GM19238 (cell line): ENCODE measurements at regions not wholly inside any gene's neighbourhood (a gene's known extent, or its start where the extent isn't known, plus 50 kb on each side); places are given as distances from the start of the nearest gene placed in this dataset.

ENCODE experiments used
- DNase-seq: peaks from one replicate; pipeline ENCODE4 v3.0.0; 2011; ENCODE audit warnings: low spot score; ENCODE audit not compliant: insufficient read length

GRCh38 chr14:95466506-95466905, 49.9 kb downstream of the SYNE3 start:
- DNase-seq, result no peak

- no peak for DNase-seq
Measured at GRCh38 chr14:95465936-95466335, 50.5 kb downstream of the SYNE3 start.

GRCh38 chr14:95465358-95465757, 51.1 kb downstream of the SYNE3 start:
- no peak for DNase-seq

GRCh38 chr14:95464514-95464913, 51.9 kb downstream of the SYNE3 start:
- DNase-seq, result no peak

GRCh38 chr14:95464103-95464502, 52.3 kb downstream of the SYNE3 start:
- no peak for DNase-seq

GRCh38 chr14:95463171-95463901, 53.1 kb downstream of the SYNE3 start:
- DNase-seq, result no peak

GRCh38 chr14:95462491-95462890, 54.0 kb downstream of the SYNE3 start:
- DNase-seq, result no peak

- no peak for DNase-seq
Measured at GRCh38 chr14:95460647-95461478, 55.6 kb downstream of the SYNE3 start.

- DNase-seq, result no peak
Measured at GRCh38 chr14:95458906-95459305, 57.5 kb downstream of the SYNE3 start.

- no peak for DNase-seq
Measured at GRCh38 chr14:95458459-95458858, 58.0 kb downstream of the SYNE3 start.

GRCh38 chr14:95456281-95456680, 60.2 kb downstream of the SYNE3 start:
- DNase-seq, result no peak

GRCh38 chr14:95455246-95455645, 61.2 kb downstream of the SYNE3 start:
- no peak for DNase-seq

GRCh38 chr14:95453713-95453980, 62.8 kb downstream of the SYNE3 start:
- DNase-seq, result no peak

- no peak for DNase-seq
Measured at GRCh38 chr14:95452893-95453712, 63.3 kb downstream of the SYNE3 start.

GRCh38 chr14:95452176-95452892, 64.1 kb downstream of the SYNE3 start:
- DNase-seq, result no peak

- no peak for DNase-seq
Measured at GRCh38 chr14:95449131-95449530, 67.3 kb downstream of the SYNE3 start.

- no peak for DNase-seq
Measured at GRCh38 chr14:95446470-95446869, 70.0 kb downstream of the SYNE3 start.

- DNase-seq, result no peak
Measured at GRCh38 chr14:95445676-95446075, 70.8 kb downstream of the SYNE3 start.

- no peak for DNase-seq
Measured at GRCh38 chr14:95445161-95445560, 71.3 kb downstream of the SYNE3 start.

- no peak for DNase-seq
Measured at GRCh38 chr14:95444132-95445129, 72.0 kb downstream of the SYNE3 start.
